A549 (cell line): ENCODE measurements at regions not wholly inside any gene's neighbourhood (a gene's known extent, or its start where the extent isn't known, plus 50 kb on each side); places are given as distances from the start of the nearest gene placed in this dataset.
A peak's percentile ranks its signal among the peaks of the same experiment; 100 is the strongest.

Experiments
- ATAC-seq, 2 experiments: fragments of 200-7000 bp in 1 of 2; fragments of >200 bp in 1 of 2; cut with Nextera tagmentation in 1 of 2; cut with Tn5 transposase in 1 of 2; 3 replicates each; pipeline versions ENCODE4 v1.8.0 to v1.9.1; 2018 to 2020; ENCODE audit warnings: mild to moderate bottlenecking in 1 of 2, moderate library complexity in 1 of 2
- CTCF ChIA-PET: fragments of 300-600 bp; sonication (Branson Sonifier 250); formaldehyde crosslinking; extraction: SDS; loops from one replicate; lab custom pipeline; 2021; ENCODE audit warnings: antibody characterized with exemption, inconsistent platforms; lab: Yijun Ruan, JAX
- POLR2A ChIA-PET: fragments of 350-600 bp; formaldehyde crosslinking; extraction: SDS; loops from one replicate; lab custom pipeline; 2021; ENCODE audit warnings: antibody characterized with exemption, inconsistent platforms; lab: Yijun Ruan, JAX
- DNase-seq, 2 experiments: peaks; one replicate each; pipeline versions ENCODE4 v3.0.0 to v3.0.0-alpha.2; 2011 to 2016; ENCODE audit warnings: low read depth in 1 of 2, low spot score in 1 of 2
- FAIRE-seq: peaks from 2 replicates; lab custom pipeline; 2011; peaks lifted over from hg19 to GRCh38; lab: Jason Lieb, UNC
- H3K27ac ChIP-seq, 2 experiments: fragments of >200 bp; sonication (Bioruptor Twin); formaldehyde crosslinking; 3 replicates each; pipeline ENCODE4 v1.5.1; 2016 to 2017
- H3K4me1 ChIP-seq: fragments of >200 bp; sonication (Bioruptor Twin); formaldehyde crosslinking; 3 replicates; pipeline ENCODE4 v1.6.1; 2016
- H3K4me2 ChIP-seq: fragments of >200 bp; sonication (Bioruptor Twin); formaldehyde crosslinking; 3 replicates; pipeline ENCODE4 v1.6.1; 2016
- H3K4me3 ChIP-seq: fragments of >200 bp; sonication (Bioruptor Twin); formaldehyde crosslinking; 3 replicates; pipeline ENCODE4 v1.5.1; 2016
- H3K9me3 ChIP-seq: fragments of >200 bp; sonication (Bioruptor Twin); formaldehyde crosslinking; 3 replicates; pipeline ENCODE4 v1.6.1; 2016
- ATOH8 ChIP-seq: fragments of 250-450 bp; sonication (Bioruptor Pico); IDR thresholded peaks from 2 replicates; pipeline ENCODE4 v1.5.0; 2020; ENCODE audit warnings: low read depth, mild to moderate bottlenecking, moderate library complexity
- CEBPB ChIP-seq, 2 experiments: fragments of >200 bp in 1 of 2; sonication (Bioruptor Twin) in 1 of 2; formaldehyde crosslinking in 1 of 2; IDR thresholded peaks; 2 replicates each; pipeline ENCODE4 v1.6.1; 2012 to 2016
- CHD2 ChIP-seq: fragments of 150-350 bp; IDR thresholded peaks from 2 replicates; pipeline ENCODE4 v1.6.1; 2014; ENCODE audit warnings: low read length; ENCODE audit not compliant: partially characterized antibody
- CHD4 ChIP-seq: fragments of 200-600 bp; sonication (generic); IDR thresholded peaks from 2 replicates; pipeline ENCODE4 v1.6.1; 2016; ENCODE audit warnings: antibody characterized with exemption, mild to moderate bottlenecking, borderline replicate concordance
- CTCF ChIP-seq: fragments of >200 bp; sonication (Bioruptor Twin); formaldehyde crosslinking; IDR thresholded peaks from 3 replicates; pipeline ENCODE4 v1.5.1; 2016
- ELK1 ChIP-seq: fragments of 150-350 bp; IDR thresholded peaks from 2 replicates; pipeline ENCODE4 v1.6.1; 2014; ENCODE audit warnings: low read depth, mild to moderate bottlenecking, low read length
- EP300 ChIP-seq, 2 experiments: fragments of >200 bp; sonication (Bioruptor Twin); formaldehyde crosslinking; IDR thresholded peaks; 2 replicates in 1 of 2; 3 replicates in 1 of 2; pipeline ENCODE4 v1.6.1; 2016 to 2017
- FOSB ChIP-seq: fragments of 250-450 bp; sonication (Bioruptor Pico); IDR thresholded peaks from 2 replicates; pipeline ENCODE4 v1.5.0; 2020; ENCODE audit warnings: mild to moderate bottlenecking, moderate library complexity
- FOXS1 ChIP-seq: fragments of 250-450 bp; sonication (Bioruptor Pico); IDR thresholded peaks from 2 replicates; pipeline ENCODE4 v1.5.0; 2020; ENCODE audit warnings: mild to moderate bottlenecking, moderate library complexity
- HDAC2 ChIP-seq: fragments of 200-600 bp; sonication (generic); IDR thresholded peaks from 2 replicates; pipeline ENCODE4 v1.6.1; 2016
- JUNB ChIP-seq: fragments of >200 bp; sonication (Bioruptor Twin); formaldehyde crosslinking; IDR thresholded peaks from 2 replicates; pipeline ENCODE4 v1.6.1; 2016
- MAX ChIP-seq: IDR thresholded peaks from 2 replicates; pipeline ENCODE4 v1.6.1; 2012
- POLR2A ChIP-seq: IDR thresholded peaks from 2 replicates; pipeline ENCODE4 v1.6.1; 2012; ENCODE audit warnings: mild to moderate bottlenecking, low read length
- POLR2AphosphoS2 ChIP-seq: conservative IDR thresholded peaks from 2 replicates; pipeline ENCODE4 v1.6.1; 2012; ENCODE audit warnings: low read length, improper control_type of control experiment, inconsistent platforms
- RAD21 ChIP-seq, 2 experiments: fragments of >200 bp in 1 of 2; sonication (Bioruptor Twin) in 1 of 2; formaldehyde crosslinking in 1 of 2; IDR thresholded peaks in 1 of 2; conservative IDR thresholded peaks in 1 of 2; 2 replicates in 1 of 2; 3 replicates in 1 of 2; pipeline ENCODE4 v1.6.1; 2012 to 2018; ENCODE audit warnings: inconsistent platforms in 1 of 2
- RCOR1 ChIP-seq: fragments of 150-350 bp; IDR thresholded peaks from 2 replicates; pipeline ENCODE4 v1.6.1; 2014; ENCODE audit warnings: antibody characterized with exemption, low read length, low read depth
- REST ChIP-seq: fragments of 200-600 bp; sonication (generic); IDR thresholded peaks from 2 replicates; pipeline ENCODE4 v1.6.1; 2016; ENCODE audit warnings: antibody characterized with exemption, mild to moderate bottlenecking, moderate library complexity
- TFCP2L1 ChIP-seq: fragments of 250-450 bp; sonication (Bioruptor Pico); IDR thresholded peaks from 2 replicates; pipeline ENCODE4 v1.5.0; 2021; ENCODE audit warnings: mild to moderate bottlenecking
- TP53 ChIP-seq: fragments of 250-450 bp; sonication (Bioruptor Pico); IDR thresholded peaks from 2 replicates; pipeline ENCODE4 v1.5.0; 2021; ENCODE audit warnings: mild to moderate bottlenecking, moderate library complexity
- WGBS: methylation state at CpG from one replicate; pipeline ENCODE4 v1.1.6; 2017; ENCODE audit errors: missing lambda C conversion rate; 5-methylcytosine and 5-hydroxymethylcytosine counted together

GRCh38 chr20:22320245-22320915 lies 264.0 kb downstream of the FOXA2 start:
- TF ChIP-seq CHD4 (no peak), FOXS1 (no peak), RCOR1 (no peak), MAX (no peak)
- TF ChIP-seq, all 56 proteins: peak for 0
- peak; percentile 28 for FAIRE-seq
- ATAC-seq = no peak
- Histone ChIP-seq H3K4me2 (no peak overlapping the region), H3K4me3 (no peak overlapping the region), H3K27ac (no peak overlapping the region), H3K4me1 (no peaks in the 10 kb centered on the region), H3K9me3 (no peaks in the 10 kb centered on the region)
- ChIA-PET POLR2A (no interaction called here), CTCF (interaction anchor here (0.7 to 1.3 kb wide), 3 partner anchors 14 to 617 kb away, joined by 3 read pairs; no protein-coding TSS in a partner anchor)
- DNase-seq = no peak
- 43% methylated on average over 3 of the region's 3 CpGs for WGBS

- Histone ChIP-seq H3K9me3 (no peaks in the 10 kb centered on the region), H3K4me1 (no peaks in the 10 kb centered on the region), H3K27ac (no peak overlapping the region), H3K4me3 (no peak overlapping the region), H3K4me2 (no peak overlapping the region)
- TF ChIP-seq RAD21 (conservative IDR thresholded peaks at IDR 0.05 in 1 of 2, IDR thresholded peaks at IDR 0.05 in 1 of 2) (no peak), TFCP2L1 (no peak), JUNB (no peak)
- FAIRE-seq (no peak), ATAC-seq (no peak; a peak in 1 of 6 replicates), DNase-seq (no peak)
- POLR2A ChIA-PET = no interaction called here
- WGBS = 19% methylated on average over 5 of the region's 5 CpGs
- CTCF ChIA-PET = interaction anchor here (0.7 to 2.7 kb wide), 5 partner anchors 9 to 613 kb away, joined by 3 to 12 read pairs (median 6); no protein-coding TSS in a partner anchor
Observed at GRCh38 chr20:22315771-22316170, 268.6 kb downstream of the FOXA2 start.

- POLR2A ChIA-PET = no interaction called here
Observed at GRCh38 chr20:22315073-22315472, 269.3 kb downstream of the FOXA2 start.

GRCh38 chr20:22312744-22313346 lies 271.5 kb downstream of the FOXA2 start:
- no peaks in the 10 kb centered on the region for H3K9me3 ChIP-seq
- WGBS = under 1% methylated on average over 6 of the region's 6 CpGs
- H3K4me3 ChIP-seq = no peak overlapping the region
- peak in 1 of 2 experiments; percentile 50; a peak in 3 of 6 replicates for ATAC-seq
- no peaks in the 10 kb centered on the region for H3K4me1 ChIP-seq
- no peak overlapping the region for H3K4me2 ChIP-seq
- ChIA-PET CTCF (interaction anchor here (0.7 to 3.3 kb wide), 17 partner anchors 9 to 609 kb away, joined by 3 to 18 read pairs (median 4); no protein-coding TSS in a partner anchor), POLR2A (interaction anchor here (0.7 kb wide), 1 partner anchor 502 kb away, joined by 3 read pairs; no protein-coding TSS in a partner anchor)
- DNase-seq = peak; percentile 56 to 63
- no peak overlapping the region for H3K27ac ChIP-seq
- FAIRE-seq = peak; percentile 97
- TF ChIP-seq FOSB = no peak
- no peak for TF ChIP-seq ATOH8 (CRISPR knock-in tag)
- TF ChIP-seq HDAC2 = no peak
- TF ChIP-seq CHD4 = no peak
- no peak for TF ChIP-seq MAX
- TF ChIP-seq CHD2 = no peak
- no peak for TF ChIP-seq EP300 (IDR thresholded peaks at IDR 0.05)
- TF ChIP-seq REST = no peak
- peak; percentile 87 for TF ChIP-seq CTCF
- TF ChIP-seq CEBPB (IDR thresholded peaks at IDR 0.05) = no peak
- TF ChIP-seq POLR2A = no peak
- TF ChIP-seq JUNB = no peak

More at GRCh38 chr20:22315073-22315472, 269.3 kb downstream of the FOXA2 start:
- ATAC-seq (no peak), FAIRE-seq (no peak), DNase-seq (no peak)
- Histone ChIP-seq H3K27ac (no peak overlapping the region), H3K9me3 (no peaks in the 10 kb centered on the region), H3K4me1 (no peaks in the 10 kb centered on the region), H3K4me3 (no peak overlapping the region), H3K4me2 (no peak overlapping the region)
- TF ChIP-seq POLR2AphosphoS2 = no peak
- TF ChIP-seq TP53 (CRISPR knock-in tag) = no peak
- no peak for TF ChIP-seq RCOR1
- no peak for TF ChIP-seq ELK1
- CTCF ChIA-PET = interaction anchor here (0.9 to 3.3 kb wide), 8 partner anchors 10 to 1034 kb away, joined by 3 to 12 read pairs (median 6); no protein-coding TSS in a partner anchor
- 50% methylated on average over 2 of the region's 2 CpGs for WGBS
